Heart left ventricle (tissue), 13 donors: ENCODE measurements at regions not wholly inside any gene's neighbourhood (a gene's known extent, or its start where the extent isn't known, plus 50 kb on each side); places are given as distances from the start of the nearest gene placed in this dataset.

Experiments
- CTCF ChIP-seq, 12 donors: fragments of 200-600 bp; sonication (generic) in 4 of 12; IDR thresholded peaks; one replicate each; pipeline versions ENCODE4 v1.5.0 to v1.8.0; 2018 to 2022; ENCODE audit warnings: antibody characterized with exemption in 12 of 12, mild to moderate bottlenecking in 5 of 12
- POLR2A ChIP-seq, 2 donors: fragments of 450-650 bp; IDR thresholded peaks; one replicate each; pipeline ENCODE4 v1.6.1; 2017; ENCODE audit warnings: antibody characterized with exemption in 2 of 2, mild to moderate bottlenecking in 2 of 2, moderate library complexity in 2 of 2
- donor health status: ischemic (EF 13 %, LVEDD 7.1; RV severe dilation, severe dysfunction).
- donor health status: DM: no; HTN: yes; CAD: no.
- donor health status: DM: no; HTN: no; CAD: no.
- donor health status: ischemic (EF 25% LVEDD 6.9; RV normal size, moderate dysfunction).
- donor health status: ischemic (EF 25% LVEDD 5.7; RV mildly dilated, moderate dysfunction).
- donor health status: ischemic (EF 35%, LVEDD 5.7; RV mildly dilated, moderate dysfunction).
- donor health status: nonischemic (EF 11% LVEDD 7.7; RV severe dilation, severe dysfunction).
- donor health status: DM: yes; HTN: yes; CAD: no.
- donor health status: PGD.
- donor health status: ischemic (EF 29% LVEDD 5.4; RV normal size, mild dysfunction).
- donor health status: nonischemic (EF 23%, LVEDD 6.1; RV moderate dilation, normal function).

DNA sequence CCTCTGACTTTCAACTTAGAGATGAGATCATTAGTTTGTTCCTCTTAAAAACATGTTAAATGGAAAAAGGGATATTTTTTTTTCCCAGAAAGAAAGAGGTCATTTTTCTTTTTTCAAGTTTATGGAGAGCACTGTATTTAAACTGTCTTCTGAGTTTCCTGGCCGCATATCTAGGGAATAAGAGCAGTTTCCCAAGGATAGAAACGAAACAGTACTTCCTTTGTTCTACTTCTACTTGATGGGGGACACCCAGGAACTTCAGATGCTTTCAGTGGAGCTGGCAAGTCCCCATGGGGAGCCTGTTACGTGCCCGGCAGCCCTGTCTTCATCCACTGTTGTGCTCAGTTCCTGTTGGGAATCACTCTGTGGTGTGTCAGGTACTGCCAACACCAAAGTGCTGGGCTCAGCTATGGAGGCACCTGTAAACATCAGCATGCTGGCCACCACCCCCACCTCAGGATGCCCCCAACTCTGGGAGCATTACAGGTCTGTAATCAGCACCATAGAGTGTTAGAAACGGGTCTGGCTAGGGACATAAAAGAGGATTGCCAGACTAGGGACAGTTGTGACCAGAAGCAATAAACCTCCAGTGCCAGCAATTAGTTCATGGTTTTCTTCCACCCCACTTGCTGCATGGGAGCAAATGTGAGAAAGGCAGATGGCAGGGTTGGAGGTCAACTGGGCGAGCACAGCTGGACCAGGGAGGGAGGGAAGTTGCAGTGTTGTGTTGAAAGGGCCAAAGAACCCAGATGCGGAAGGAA, 221.7 kb upstream of the ECI2 start:
- TF ChIP-seq POLR2A (IDR thresholded peaks at IDR 0.05) (no peak), CTCF (IDR thresholded peaks at IDR 0.05) (no peak)
